Dedifferentiated amniotic fluid mesenchymal stem cell (primary cell): ENCODE measurements at regions not wholly inside any gene's neighbourhood (a gene's known extent, or its start where the extent isn't known, plus 50 kb on each side); places are given as distances from the start of the nearest gene placed in this dataset.
"Not testable (repeated sequence)": the region's sequence is repeated elsewhere in the genome, so short reads cannot be mapped to it uniquely, and the experiment has no call there.

Experiments
- DNase-seq: peaks from one replicate; pipeline ENCODE4 v3.0.0-alpha.2; 2016; ENCODE audit errors: extremely low spot score

- DNase-seq: no peak
Measured at GRCh38 chr14:97029800-97030199, 232.6 kb downstream of the VRK1 start.

- no peak for DNase-seq
Measured at GRCh38 chr14:97031530-97031929, 234.3 kb downstream of the VRK1 start.

GRCh38 chr14:97033556-97034081 is 236.4 kb downstream of the VRK1 start:
- DNase-seq: no peak

- no peak for DNase-seq
Measured at GRCh38 chr14:97036086-97036852, 239.1 kb downstream of the VRK1 start.

- DNase-seq: no peak
Measured at GRCh38 chr14:97039717-97040363, 242.7 kb downstream of the VRK1 start.

GRCh38 chr14:97046967-97047366 is 249.8 kb downstream of the VRK1 start:
- DNase-seq: no peak

- no peak for DNase-seq
Measured at GRCh38 chr14:97052001-97052400, 254.8 kb downstream of the VRK1 start.

GRCh38 chr14:97053941-97054340 is 256.8 kb downstream of the VRK1 start:
- no peak for DNase-seq

- no peak for DNase-seq
Measured at GRCh38 chr14:97055355-97055754, 258.2 kb downstream of the VRK1 start.

- DNase-seq: no peak
Measured at GRCh38 chr14:97056086-97056485, 258.9 kb downstream of the VRK1 start.

GRCh38 chr14:97057238-97058073 is 260.3 kb downstream of the VRK1 start:
- no peak for DNase-seq

GRCh38 chr14:97058074-97058467 is 260.9 kb downstream of the VRK1 start:
- no peak for DNase-seq

- no peak for DNase-seq
Measured at GRCh38 chr14:97058589-97058988, 261.4 kb downstream of the VRK1 start.

GRCh38 chr14:97061198-97061597 is 264.0 kb downstream of the VRK1 start:
- no peak for DNase-seq

- DNase-seq: no peak
Measured at GRCh38 chr14:97061714-97062113, 264.5 kb downstream of the VRK1 start.

GRCh38 chr14:97065305-97066067 is 268.3 kb downstream of the VRK1 start:
- DNase-seq: no peak

GRCh38 chr14:97066068-97066899 is 269.1 kb downstream of the VRK1 start:
- no peak for DNase-seq

GRCh38 chr14:97068293-97068692 is 271.1 kb downstream of the VRK1 start:
- DNase-seq: not testable (repeated sequence)

- DNase-seq: no peak
Measured at GRCh38 chr14:97070259-97070658, 273.1 kb downstream of the VRK1 start.

- no peak for DNase-seq
Measured at GRCh38 chr14:97071177-97071576, 274.0 kb downstream of the VRK1 start.

GRCh38 chr14:97073622-97074021 is 276.4 kb downstream of the VRK1 start:
- no peak for DNase-seq
